ENCODE measurements at regions not wholly inside any gene's neighbourhood (a gene's known extent, or its start where the extent isn't known, plus 50 kb on each side); places are given as distances from the start of the nearest gene placed in this dataset.

DNA sequence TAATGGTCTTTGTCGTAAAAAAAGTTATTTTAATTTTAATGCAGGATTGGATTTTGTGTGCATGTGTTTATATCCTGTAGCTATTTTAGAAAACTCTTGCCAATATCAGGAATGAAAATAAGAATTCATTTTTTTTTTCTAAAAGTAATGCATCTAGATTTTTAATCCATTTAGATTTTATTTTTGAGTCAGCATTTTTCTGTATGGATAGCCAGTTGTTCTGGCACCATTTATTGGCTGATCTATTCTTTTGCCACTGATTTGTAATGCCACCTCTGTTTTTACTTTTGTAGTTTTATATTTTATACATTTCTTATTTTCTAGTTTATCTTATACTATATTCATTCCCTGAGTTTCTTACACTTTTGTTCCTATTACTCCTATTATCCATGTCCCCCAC lies 343.0 kb downstream of the FOXG1 start:
- H3K27me3 Mint-ChIP-seq = no peaks in the 10 kb centered on the region
- no peaks in the 10 kb centered on the region for H3K36me3 ChIP-seq (ENCODE audit: control insufficient read depth in 2 of 3, insufficient read depth in 3 of 3, low read length in 3 of 3)
- peaks cover 3 to 43% (median 11%) of the 10 kb centered on the region in 11 donors for H3K9me3 Mint-ChIP-seq
- no peak overlapping the region for H3K4me3 Mint-ChIP-seq
- no peak for DNase-seq
- H3K4me1 ChIP-seq (ENCODE audit: control insufficient read depth in 2 of 2, insufficient read depth in 2 of 2, low read length in 2 of 2) = no peaks in the 10 kb centered on the region
- no peak overlapping the region for H3K27ac Mint-ChIP-seq
- POLR2A ChIA-PET = no interaction called here
- ATAC-seq = no peak
- no peaks in the 10 kb centered on the region for H3K4me1 Mint-ChIP-seq
- intact Hi-C loops (cut with micrococcal nuclease) = no loop called here
- H3K9me3 ChIP-seq (ENCODE audit: control insufficient read depth in 2 of 3, low read length in 3 of 3) = no peaks in the 10 kb centered on the region
- no peak overlapping the region for H3K27ac ChIP-seq (ENCODE audit: low read depth, low read length)
- CTCF ChIA-PET = no interaction called here
- no peak overlapping the region for H3K4me3 ChIP-seq (ENCODE audit: low read length)
- H3K27me3 ChIP-seq (ENCODE audit: control insufficient read depth in 2 of 2, insufficient read depth in 2 of 2, low read length in 2 of 2) = no peaks in the 10 kb centered on the region
- no peaks in the 10 kb centered on the region for H3K36me3 Mint-ChIP-seq

DNA sequence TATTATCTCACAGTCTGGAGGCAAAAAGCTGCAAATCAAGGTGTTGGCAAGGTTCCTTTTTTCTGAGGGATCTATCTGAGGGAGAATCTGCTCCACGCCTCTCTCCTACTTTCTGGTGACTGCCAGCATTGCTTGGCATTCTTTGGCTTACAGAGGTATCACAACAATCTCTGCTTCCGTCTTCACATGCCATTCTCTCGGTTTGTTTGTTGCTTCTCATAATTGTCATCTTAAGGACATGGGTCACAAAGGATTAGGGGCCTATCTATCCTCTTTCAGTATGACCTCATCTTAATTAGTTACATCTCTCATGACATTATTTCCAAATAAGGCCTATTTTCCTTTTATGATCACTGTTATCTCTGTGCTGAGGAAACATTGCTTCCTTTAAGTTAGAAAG lies 345.0 kb downstream of the FOXG1 start:
- ChIA-PET POLR2A (no interaction called here), CTCF (no interaction called here)
- DNase-seq (no peak), ATAC-seq (no peak)
- Mint-ChIP-seq H3K27ac (no peak overlapping the region), H3K4me3 (no peak overlapping the region), H3K27me3 (no peaks in the 10 kb centered on the region), H3K4me1 (no peaks in the 10 kb centered on the region), H3K36me3 (no peaks in the 10 kb centered on the region), H3K9me3 (peaks cover 3 to 35% (median 8%) of the 10 kb centered on the region in 11 donors)
- H3K4me3 ChIP-seq (ENCODE audit: low read length) = no peak overlapping the region
- H3K27me3 ChIP-seq (ENCODE audit: control insufficient read depth in 2 of 2, insufficient read depth in 2 of 2, low read length in 2 of 2) = no peaks in the 10 kb centered on the region
- no peaks in the 10 kb centered on the region for H3K9me3 ChIP-seq (ENCODE audit: control insufficient read depth in 2 of 3, low read length in 3 of 3)
- no peak overlapping the region for H3K27ac ChIP-seq (ENCODE audit: low read depth, low read length)
- intact Hi-C loops (cut with micrococcal nuclease) = no loop called here
- no peaks in the 10 kb centered on the region for H3K36me3 ChIP-seq (ENCODE audit: control insufficient read depth in 2 of 3, insufficient read depth in 3 of 3, low read length in 3 of 3)
- no peaks in the 10 kb centered on the region for H3K4me1 ChIP-seq (ENCODE audit: control insufficient read depth in 2 of 2, insufficient read depth in 2 of 2, low read length in 2 of 2)

DNA sequence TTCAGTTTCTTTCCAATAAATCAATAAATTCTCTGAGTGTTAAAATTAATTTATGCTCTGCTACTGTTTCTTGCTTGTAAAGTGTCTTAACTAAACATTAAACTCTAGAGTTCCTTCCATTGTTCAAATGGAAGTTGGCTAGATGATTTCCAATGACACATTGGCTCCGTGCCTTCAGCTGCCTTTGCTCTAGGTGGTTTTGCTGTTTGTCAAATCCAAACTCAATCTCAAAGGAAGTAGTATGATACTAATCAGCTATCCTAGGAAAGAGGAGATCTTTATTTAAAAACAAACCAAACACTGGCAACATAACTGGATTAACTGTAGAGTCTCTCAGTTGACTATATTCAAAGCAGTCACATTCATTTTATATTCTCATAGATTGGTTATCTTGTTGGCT lies 356.4 kb downstream of the FOXG1 start:
- ChIA-PET CTCF (no interaction called here), POLR2A (no interaction called here)
- Histone ChIP-seq H3K4me1 (ENCODE audit: control insufficient read depth in 2 of 2, insufficient read depth in 2 of 2, low read length in 2 of 2) (no peaks in the 10 kb centered on the region), H3K4me3 (ENCODE audit: low read length) (no peak overlapping the region), H3K27ac (ENCODE audit: low read depth, low read length) (no peak overlapping the region), H3K27me3 (ENCODE audit: control insufficient read depth in 2 of 2, insufficient read depth in 2 of 2, low read length in 2 of 2) (no peaks in the 10 kb centered on the region), H3K9me3 (ENCODE audit: control insufficient read depth in 2 of 3, low read length in 3 of 3) (peaks cover 0 to 2% (median 0%) of the 10 kb centered on the region in 3 experiments), H3K36me3 (ENCODE audit: control insufficient read depth in 2 of 3, insufficient read depth in 3 of 3, low read length in 3 of 3) (no peaks in the 10 kb centered on the region)
- Mint-ChIP-seq H3K4me3 (no peak overlapping the region), H3K27ac (no peak overlapping the region), H3K36me3 (no peaks in the 10 kb centered on the region), H3K27me3 (no peaks in the 10 kb centered on the region), H3K9me3 (peaks cover 2 to 29% (median 15%) of the 10 kb centered on the region in 11 donors), H3K4me1 (no peaks in the 10 kb centered on the region)
- no peak for DNase-seq
- intact Hi-C loops (cut with micrococcal nuclease) = no loop called here
- ATAC-seq = no peak

DNA sequence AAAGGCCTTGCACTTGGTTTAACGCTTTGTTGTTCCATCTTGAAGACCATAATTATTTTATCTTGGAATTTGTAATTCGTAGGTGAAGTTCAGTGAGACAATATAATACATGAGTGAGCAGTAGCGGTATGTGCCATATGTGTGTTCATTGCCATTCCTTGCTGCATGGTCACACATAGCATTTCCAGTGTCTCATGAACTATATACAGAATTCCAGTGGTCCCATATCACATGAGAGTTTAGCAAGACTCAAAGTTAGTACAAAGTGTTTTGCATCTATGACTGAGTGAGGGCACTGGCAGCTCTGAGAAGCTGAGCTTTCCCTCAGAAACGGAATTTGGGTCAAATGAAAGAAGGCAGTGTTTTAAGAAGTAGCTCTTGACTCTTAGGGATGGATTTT lies 359.8 kb downstream of the FOXG1 start:
- peaks cover 4 to 21% (median 11%) of the 10 kb centered on the region in 11 donors for H3K9me3 Mint-ChIP-seq
- H3K27me3 ChIP-seq (ENCODE audit: control insufficient read depth in 2 of 2, insufficient read depth in 2 of 2, low read length in 2 of 2) = no peaks in the 10 kb centered on the region
- no peak overlapping the region for H3K27ac ChIP-seq (ENCODE audit: low read depth, low read length)
- no peaks in the 10 kb centered on the region for H3K36me3 ChIP-seq (ENCODE audit: control insufficient read depth in 2 of 3, insufficient read depth in 3 of 3, low read length in 3 of 3)
- intact Hi-C loops (cut with micrococcal nuclease) = no loop called here
- POLR2A ChIA-PET = no interaction called here
- no peak for ATAC-seq
- no peak for DNase-seq
- H3K4me3 ChIP-seq (ENCODE audit: low read length) = no peak overlapping the region
- no peaks in the 10 kb centered on the region for H3K27me3 Mint-ChIP-seq
- H3K4me1 Mint-ChIP-seq = no peaks in the 10 kb centered on the region
- CTCF ChIA-PET = no interaction called here
- no peak overlapping the region for H3K4me3 Mint-ChIP-seq
- no peaks in the 10 kb centered on the region for H3K4me1 ChIP-seq (ENCODE audit: control insufficient read depth in 2 of 2, insufficient read depth in 2 of 2, low read length in 2 of 2)
- no peak overlapping the region for H3K27ac Mint-ChIP-seq
- no peaks in the 10 kb centered on the region for H3K9me3 ChIP-seq (ENCODE audit: control insufficient read depth in 2 of 3, low read length in 3 of 3)
- no peaks in the 10 kb centered on the region for H3K36me3 Mint-ChIP-seq

DNA sequence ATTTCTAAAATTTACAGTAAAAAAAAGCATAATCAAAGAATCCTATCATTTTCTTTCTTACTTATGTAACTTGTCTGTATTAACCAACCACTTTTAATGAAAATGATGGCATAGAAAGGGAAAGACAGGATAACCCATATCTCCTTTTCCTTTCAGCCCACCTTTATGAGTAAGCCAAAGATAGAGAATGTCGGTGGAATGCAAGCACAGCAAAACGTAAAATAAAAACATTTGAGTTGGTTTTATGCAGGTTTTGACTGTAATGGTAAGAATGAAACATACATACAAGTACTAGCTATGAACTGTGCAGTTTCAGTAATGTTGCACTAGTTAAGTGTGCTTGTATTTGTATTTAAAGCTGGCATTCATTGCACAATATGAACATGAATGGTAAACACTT lies 360.3 kb downstream of the FOXG1 start:
- Histone ChIP-seq H3K27me3 (ENCODE audit: control insufficient read depth in 2 of 2, insufficient read depth in 2 of 2, low read length in 2 of 2) (no peaks in the 10 kb centered on the region), H3K4me3 (ENCODE audit: low read length) (no peak overlapping the region), H3K4me1 (ENCODE audit: control insufficient read depth in 2 of 2, insufficient read depth in 2 of 2, low read length in 2 of 2) (no peaks in the 10 kb centered on the region), H3K27ac (ENCODE audit: low read depth, low read length) (no peak overlapping the region), H3K36me3 (ENCODE audit: control insufficient read depth in 2 of 3, insufficient read depth in 3 of 3, low read length in 3 of 3) (no peaks in the 10 kb centered on the region), H3K9me3 (ENCODE audit: control insufficient read depth in 2 of 3, low read length in 3 of 3) (no peaks in the 10 kb centered on the region)
- Mint-ChIP-seq H3K9me3 (peaks cover 4 to 21% (median 8%) of the 10 kb centered on the region in 11 donors), H3K36me3 (no peaks in the 10 kb centered on the region), H3K4me1 (no peaks in the 10 kb centered on the region), H3K27ac (no peak overlapping the region), H3K4me3 (no peak overlapping the region), H3K27me3 (no peaks in the 10 kb centered on the region)
- DNase-seq (no peak), ATAC-seq (no peak)
- CTCF ChIA-PET = no interaction called here
- intact Hi-C loops (cut with micrococcal nuclease) = no loop called here
- POLR2A ChIA-PET = no interaction called here

DNA sequence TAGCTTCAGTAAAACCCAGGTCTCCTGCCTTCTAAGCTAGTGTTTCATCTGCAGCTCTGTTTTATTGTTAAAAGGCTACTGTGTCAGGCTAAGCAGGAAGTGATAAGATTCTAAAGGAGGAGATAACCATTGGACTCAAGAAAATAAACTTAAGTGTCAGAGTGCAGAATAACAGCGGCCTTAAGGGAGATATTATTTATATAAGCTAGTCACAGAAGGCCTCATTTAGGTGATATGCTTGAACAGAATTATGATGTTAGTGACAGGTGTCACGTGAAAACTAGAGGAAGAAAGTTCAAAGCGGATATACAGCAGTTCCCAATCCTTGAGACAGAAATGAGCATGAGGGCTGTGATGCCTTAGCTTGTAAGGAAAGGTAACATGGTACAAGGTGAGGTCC lies 373.4 kb downstream of the FOXG1 start:
- Histone ChIP-seq H3K4me3 (ENCODE audit: low read length) (no peak overlapping the region), H3K4me1 (ENCODE audit: control insufficient read depth in 2 of 2, insufficient read depth in 2 of 2, low read length in 2 of 2) (no peaks in the 10 kb centered on the region), H3K27me3 (ENCODE audit: control insufficient read depth in 2 of 2, insufficient read depth in 2 of 2, low read length in 2 of 2) (no peaks in the 10 kb centered on the region), H3K9me3 (ENCODE audit: control insufficient read depth in 2 of 3, low read length in 3 of 3) (no peaks in the 10 kb centered on the region), H3K36me3 (ENCODE audit: control insufficient read depth in 2 of 3, insufficient read depth in 3 of 3, low read length in 3 of 3) (no peaks in the 10 kb centered on the region), H3K27ac (ENCODE audit: low read depth, low read length) (no peak overlapping the region)
- no peaks in the 10 kb centered on the region for H3K36me3 Mint-ChIP-seq
- intact Hi-C loops (cut with micrococcal nuclease) = no loop called here
- ChIA-PET POLR2A (no interaction called here), CTCF (no interaction called here)
- H3K4me3 Mint-ChIP-seq = no peak overlapping the region
- H3K27ac Mint-ChIP-seq = no peak overlapping the region
- peaks cover 0 to 16% (median 6%) of the 10 kb centered on the region in 11 donors for H3K9me3 Mint-ChIP-seq
- DNase-seq (no peak), ATAC-seq (no peak)
- no peaks in the 10 kb centered on the region for H3K27me3 Mint-ChIP-seq
- H3K4me1 Mint-ChIP-seq = no peaks in the 10 kb centered on the region

DNA sequence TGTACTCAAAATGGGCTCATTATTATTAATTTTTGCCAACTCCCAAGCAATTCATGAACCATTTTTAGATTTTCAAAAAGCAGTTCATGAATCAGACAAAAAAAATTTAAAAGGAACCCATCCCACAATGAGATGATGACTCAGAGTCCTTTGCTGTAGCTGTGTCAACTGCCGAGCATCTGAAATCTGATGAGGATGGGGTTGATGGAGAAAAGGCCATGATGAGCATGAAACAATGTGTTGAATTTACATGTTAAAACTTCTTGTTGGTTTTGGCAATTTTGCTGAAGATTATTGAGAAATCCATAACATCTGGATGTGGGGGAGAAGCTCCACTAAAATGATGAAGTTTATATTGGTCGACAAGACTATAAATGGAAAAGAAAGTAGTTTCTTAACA lies 378.0 kb downstream of the FOXG1 start:
- Histone ChIP-seq H3K4me3 (ENCODE audit: low read length) (no peak overlapping the region), H3K4me1 (ENCODE audit: control insufficient read depth in 2 of 2, insufficient read depth in 2 of 2, low read length in 2 of 2) (no peaks in the 10 kb centered on the region), H3K36me3 (ENCODE audit: control insufficient read depth in 2 of 3, insufficient read depth in 3 of 3, low read length in 3 of 3) (no peaks in the 10 kb centered on the region), H3K9me3 (ENCODE audit: control insufficient read depth in 2 of 3, low read length in 3 of 3) (no peaks in the 10 kb centered on the region), H3K27me3 (ENCODE audit: control insufficient read depth in 2 of 2, insufficient read depth in 2 of 2, low read length in 2 of 2) (no peaks in the 10 kb centered on the region), H3K27ac (ENCODE audit: low read depth, low read length) (no peak overlapping the region)
- ChIA-PET POLR2A (no interaction called here), CTCF (no interaction called here)
- Mint-ChIP-seq H3K27ac (no peak overlapping the region), H3K27me3 (no peaks in the 10 kb centered on the region), H3K4me1 (no peaks in the 10 kb centered on the region), H3K9me3 (peaks cover 0 to 17% (median 4%) of the 10 kb centered on the region in 11 donors), H3K36me3 (no peaks in the 10 kb centered on the region), H3K4me3 (no peak overlapping the region)
- DNase-seq (no peak), ATAC-seq (no peak)
- intact Hi-C loops (cut with micrococcal nuclease) = no loop called here
